Adipocyte (in vitro differentiated cells): ENCODE measurements at regions not wholly inside any gene's neighbourhood (a gene's known extent, or its start where the extent isn't known, plus 50 kb on each side); places are given as distances from the start of the nearest gene placed in this dataset.

Source experiments
- DNase-seq: peaks from one replicate; pipeline ENCODE4 v3.0.0-alpha.2; 2015; ENCODE audit warnings: low read depth
- H3K27me3 ChIP-seq: replicated peaks from 2 replicates; pipeline ENCODE4 v1.7.0; 2013; ENCODE audit warnings: mild to moderate bottlenecking, low read length, moderate library complexity; ENCODE audit not compliant: control insufficient read depth, insufficient read depth
- H3K36me3 ChIP-seq: 2 replicates; pipeline ENCODE4 v1.7.0; 2013; ENCODE audit warnings: low read length, mild to moderate bottlenecking, moderate library complexity; ENCODE audit not compliant: control insufficient read depth, insufficient read depth, severe bottlenecking
- H3K4me1 ChIP-seq: 2 replicates; pipeline ENCODE4 v1.7.0; 2013; ENCODE audit warnings: mild to moderate bottlenecking, low read length, moderate library complexity; ENCODE audit not compliant: control insufficient read depth, insufficient read depth
- H3K4me3 ChIP-seq: 2 replicates; pipeline ENCODE4 v1.7.0; 2013; ENCODE audit warnings: mild to moderate bottlenecking, low read length, moderate library complexity
- H3K9ac ChIP-seq: 2 replicates; pipeline ENCODE4 v1.7.0; 2013; ENCODE audit warnings: mild to moderate bottlenecking, low read length, moderate library complexity
- H3K9me3 ChIP-seq: 2 replicates; pipeline ENCODE4 v1.7.0; 2013; ENCODE audit warnings: mild to moderate bottlenecking, low read length, moderate library complexity; ENCODE audit not compliant: control insufficient read depth

- Histone ChIP-seq H3K9me3 (no peaks in the 10 kb centered on the region), H3K9ac (peak overlapping the region; percentile 70), H3K4me1 (peaks cover 47% of the 10 kb centered on the region), H3K4me3 (no peak overlapping the region), H3K36me3 (no peaks in the 10 kb centered on the region), H3K27me3 (no peaks in the 10 kb centered on the region)
- no peak for DNase-seq
Observed at GRCh38 chr21:27220416-27220815, 253.5 kb upstream of the ADAMTS5 start.

DNA sequence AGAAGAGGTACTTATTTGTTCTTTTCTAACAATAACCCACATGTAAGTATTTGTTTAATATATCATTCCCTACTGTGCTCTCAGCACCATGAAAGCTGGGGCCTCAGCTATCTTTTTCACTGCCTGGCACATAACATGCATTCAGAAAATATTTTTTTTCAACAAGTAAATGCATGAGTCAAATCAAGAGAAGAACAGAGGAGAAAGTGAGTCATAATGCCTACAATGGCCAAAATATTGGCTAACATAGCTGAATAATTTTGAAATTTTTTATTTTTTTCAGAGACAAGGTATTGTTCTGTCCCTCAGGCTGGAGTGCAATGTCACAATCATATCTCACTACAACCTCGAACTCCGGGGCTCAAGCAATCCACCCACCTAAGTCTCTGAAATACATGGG is 252.2 kb upstream of the ADAMTS5 start:
- H3K9me3 ChIP-seq, result no peaks in the 10 kb centered on the region
- H3K4me1 ChIP-seq, result peaks cover 36% of the 10 kb centered on the region
- no peaks in the 10 kb centered on the region for H3K36me3 ChIP-seq
- peak overlapping the region; percentile 28 for H3K4me3 ChIP-seq
- no peaks in the 10 kb centered on the region for H3K27me3 ChIP-seq
- peak overlapping the region; percentile 70 for H3K9ac ChIP-seq
- DNase-seq, result peak; percentile 72

GRCh38 chr21:27213303-27213702 is 246.4 kb upstream of the ADAMTS5 start:
- no peak overlapping the region for H3K4me3 ChIP-seq
- no peak overlapping the region for H3K9ac ChIP-seq
- H3K9me3 ChIP-seq, result no peaks in the 10 kb centered on the region
- peaks cover 12% of the 10 kb centered on the region for H3K4me1 ChIP-seq
- peak; percentile 31 for DNase-seq
- no peaks in the 10 kb centered on the region for H3K27me3 ChIP-seq
- H3K36me3 ChIP-seq, result no peaks in the 10 kb centered on the region

DNA sequence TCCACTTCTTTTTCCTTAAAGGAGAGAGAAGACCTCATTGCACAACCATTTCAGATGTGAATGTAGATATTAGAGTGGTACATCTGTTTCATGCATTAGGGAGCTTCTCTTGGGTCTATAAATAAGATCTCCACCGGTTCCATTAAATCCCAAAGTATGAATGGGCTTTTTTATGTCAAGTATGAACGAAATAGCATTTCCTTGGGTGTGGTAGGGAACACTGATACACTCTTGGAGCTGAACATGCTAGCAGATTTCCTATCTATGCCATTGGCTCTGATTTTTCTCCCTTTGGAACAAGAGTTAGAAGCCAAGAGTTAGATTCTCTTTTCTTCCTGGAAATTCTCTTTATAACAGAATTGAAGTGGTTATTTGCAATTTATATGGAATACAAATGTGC is 245.6 kb upstream of the ADAMTS5 start:
- no peak overlapping the region for H3K9ac ChIP-seq
- DNase-seq, result no peak
- no peaks in the 10 kb centered on the region for H3K36me3 ChIP-seq

DNA sequence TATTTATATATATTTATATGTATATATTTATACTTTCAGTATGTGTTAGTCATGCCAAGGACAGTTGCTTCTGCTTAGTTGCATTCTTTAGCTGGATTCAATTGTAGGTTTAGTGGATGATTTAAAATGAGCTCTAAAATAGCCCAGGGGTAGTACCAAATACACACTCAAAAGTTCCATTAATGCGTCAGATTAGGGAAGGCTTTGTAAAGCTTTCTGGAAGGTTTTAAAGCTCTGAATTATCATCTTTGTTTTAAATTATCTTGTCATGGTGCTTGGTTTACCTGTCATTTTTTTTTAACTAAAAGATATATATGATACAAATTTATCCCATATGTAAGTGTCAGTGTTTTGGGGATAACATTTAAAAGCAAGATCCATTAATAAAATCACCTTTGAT is 242.7 kb upstream of the ADAMTS5 start:
- H3K4me1 ChIP-seq, result peaks cover 9% of the 10 kb centered on the region

More for the DNA sequence above, 245.6 kb upstream of the ADAMTS5 start:
- H3K4me3 ChIP-seq, result peak overlapping the region; percentile 1
- peaks cover 9% of the 10 kb centered on the region for H3K4me1 ChIP-seq
- H3K27me3 ChIP-seq, result no peaks in the 10 kb centered on the region
- no peaks in the 10 kb centered on the region for H3K9me3 ChIP-seq

GRCh38 chr21:27206368-27206982 is 239.6 kb upstream of the ADAMTS5 start:
- no peak overlapping the region for H3K9ac ChIP-seq
- no peaks in the 10 kb centered on the region for H3K9me3 ChIP-seq
- H3K27me3 ChIP-seq, result no peaks in the 10 kb centered on the region
- no peaks in the 10 kb centered on the region for H3K4me1 ChIP-seq
- DNase-seq, result peak; percentile 33
- H3K36me3 ChIP-seq, result no peaks in the 10 kb centered on the region
- no peak overlapping the region for H3K4me3 ChIP-seq

More for the DNA sequence above, 242.7 kb upstream of the ADAMTS5 start:
- no peaks in the 10 kb centered on the region for H3K9me3 ChIP-seq
- H3K27me3 ChIP-seq, result no peaks in the 10 kb centered on the region
- no peak overlapping the region for H3K4me3 ChIP-seq
- H3K36me3 ChIP-seq, result no peaks in the 10 kb centered on the region
- DNase-seq, result no peak
- H3K9ac ChIP-seq, result no peak overlapping the region

DNA sequence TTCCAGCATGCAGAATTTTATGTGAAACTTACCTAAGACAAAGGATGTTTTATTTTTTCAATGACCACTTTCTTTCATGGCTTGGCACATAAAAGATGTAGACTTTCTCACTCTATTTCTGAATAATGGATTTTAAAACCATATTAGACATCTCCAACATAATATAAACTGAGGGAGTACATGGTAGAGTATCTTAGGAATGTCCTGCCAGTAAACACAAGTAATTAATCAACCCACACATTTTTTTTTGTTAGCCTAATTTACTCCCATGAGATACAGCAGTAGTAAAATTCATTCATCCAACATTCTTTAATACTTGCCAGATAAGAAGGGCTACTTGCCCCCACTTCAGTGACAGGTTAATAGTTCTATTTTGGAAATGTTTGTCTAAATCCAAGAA is 235.4 kb upstream of the ADAMTS5 start:
- no peak for DNase-seq

DNA sequence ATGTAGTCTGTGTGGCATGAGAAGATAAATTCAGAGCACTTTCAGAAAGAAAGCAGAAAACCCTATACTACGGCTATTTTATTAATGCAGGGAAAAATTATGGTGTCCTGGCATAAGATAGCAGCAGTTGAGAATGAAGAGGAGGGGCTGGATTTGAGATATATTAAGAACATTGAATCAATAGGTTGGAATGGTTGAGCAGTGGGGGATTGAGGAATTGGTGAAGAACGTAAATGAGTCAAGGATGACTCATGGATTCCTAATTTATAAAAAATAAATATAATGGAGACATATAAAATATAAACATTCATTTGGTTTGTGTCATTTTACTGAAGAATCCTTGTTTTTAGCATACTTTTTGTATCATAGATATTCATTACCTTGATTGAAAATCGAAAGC is 234.3 kb upstream of the ADAMTS5 start:
- H3K4me3 ChIP-seq, result no peak overlapping the region

More for the DNA sequence above, 235.4 kb upstream of the ADAMTS5 start:
- H3K27me3 ChIP-seq, result no peaks in the 10 kb centered on the region
- no peak overlapping the region for H3K9ac ChIP-seq
- H3K4me1 ChIP-seq, result no peaks in the 10 kb centered on the region
- no peaks in the 10 kb centered on the region for H3K36me3 ChIP-seq
- no peaks in the 10 kb centered on the region for H3K9me3 ChIP-seq
- H3K4me3 ChIP-seq, result no peak overlapping the region

DNA sequence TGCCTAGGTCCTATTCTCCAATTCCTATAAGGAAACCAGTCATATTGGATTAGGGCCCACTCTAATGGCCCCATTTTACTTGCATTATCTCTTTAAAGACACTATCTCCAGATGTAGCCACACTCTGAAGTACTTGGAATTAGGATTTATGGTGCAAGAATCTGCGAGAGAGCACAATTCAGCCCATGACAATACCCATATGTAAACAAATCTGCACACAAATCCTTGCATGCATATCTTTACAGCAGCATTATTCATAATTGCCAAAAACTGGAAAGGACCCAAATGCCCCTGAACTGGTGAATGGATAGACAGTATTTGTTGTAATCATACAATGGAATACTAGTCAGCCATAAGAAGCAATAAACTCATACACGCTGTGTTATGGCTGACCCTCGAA is 229.8 kb upstream of the ADAMTS5 start:
- H3K9ac ChIP-seq, result no peak overlapping the region
- no peaks in the 10 kb centered on the region for H3K9me3 ChIP-seq
- H3K36me3 ChIP-seq, result no peaks in the 10 kb centered on the region
- no peak for DNase-seq
- H3K4me3 ChIP-seq, result no peak overlapping the region
- no peaks in the 10 kb centered on the region for H3K4me1 ChIP-seq
- H3K27me3 ChIP-seq, result no peaks in the 10 kb centered on the region

More for the DNA sequence above, 234.3 kb upstream of the ADAMTS5 start:
- Histone ChIP-seq H3K4me1 (no peaks in the 10 kb centered on the region), H3K27me3 (no peaks in the 10 kb centered on the region), H3K9me3 (no peaks in the 10 kb centered on the region), H3K36me3 (no peaks in the 10 kb centered on the region), H3K9ac (no peak overlapping the region)
- DNase-seq, result peak; percentile 34

DNA sequence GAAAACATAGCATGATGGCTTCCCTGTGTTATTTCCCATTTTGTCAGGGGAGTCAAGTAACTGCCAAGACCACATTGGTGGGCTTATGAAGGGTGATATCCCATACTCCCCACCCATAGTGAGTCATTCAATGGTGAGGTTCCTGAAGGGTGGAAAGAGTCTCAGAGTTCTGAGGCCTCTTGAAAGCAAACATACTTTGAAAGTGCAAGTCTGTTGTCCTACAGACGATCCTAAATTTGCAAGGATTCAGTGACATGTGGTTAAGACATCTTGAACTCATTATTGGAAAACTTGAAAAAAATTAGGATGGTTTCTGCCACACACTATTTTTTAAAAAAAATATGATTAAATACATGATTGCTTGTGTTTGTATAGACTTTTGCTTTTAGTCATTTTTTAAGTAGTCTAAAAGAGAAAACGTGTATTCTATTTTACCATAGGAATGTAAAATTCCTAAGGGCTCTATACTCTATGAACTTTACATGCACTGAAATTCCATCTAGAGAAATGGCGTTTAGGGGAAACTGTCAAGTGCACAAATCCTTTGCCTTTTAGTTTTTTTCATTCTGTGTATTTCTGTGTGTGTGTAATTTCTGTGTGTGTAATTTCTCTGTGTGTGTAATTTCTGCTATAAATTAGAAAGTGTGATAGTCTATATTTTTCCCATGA is 225.5 kb upstream of the ADAMTS5 start:
- DNase-seq, result peak; percentile 69
- no peaks in the 10 kb centered on the region for H3K9me3 ChIP-seq
- H3K4me1 ChIP-seq, result no peaks in the 10 kb centered on the region
- no peaks in the 10 kb centered on the region for H3K27me3 ChIP-seq
- no peak overlapping the region for H3K4me3 ChIP-seq
- no peak overlapping the region for H3K9ac ChIP-seq
- no peaks in the 10 kb centered on the region for H3K36me3 ChIP-seq

GRCh38 chr21:27190601-27191000 is 223.7 kb upstream of the ADAMTS5 start:
- Histone ChIP-seq H3K36me3 (no peaks in the 10 kb centered on the region), H3K9ac (no peak overlapping the region), H3K4me3 (no peak overlapping the region), H3K27me3 (no peaks in the 10 kb centered on the region), H3K4me1 (no peaks in the 10 kb centered on the region), H3K9me3 (no peaks in the 10 kb centered on the region)
- DNase-seq, result no peak
